Body of pancreas (tissue), 4 donors: ENCODE measurements at regions not wholly inside any gene's neighbourhood (a gene's known extent, or its start where the extent isn't known, plus 50 kb on each side); places are given as distances from the start of the nearest gene placed in this dataset.

Experiments used
- CTCF ChIP-seq, 7 experiments: fragments of 450-650 bp in 4 of 7; fragments of 200-600 bp in 3 of 7; sonication (generic) in 3 of 7; IDR thresholded peaks; one replicate each; pipeline ENCODE4 v1.5.1; 2016 to 2019; ENCODE audit warnings: antibody characterized with exemption in 7 of 7
- POLR2A ChIP-seq, 3 donors: fragments of 450-650 bp; IDR thresholded peaks; one replicate each; pipeline ENCODE4 v1.6.1; 2016; ENCODE audit warnings: antibody characterized with exemption in 3 of 3, mild to moderate bottlenecking in 2 of 3

DNA sequence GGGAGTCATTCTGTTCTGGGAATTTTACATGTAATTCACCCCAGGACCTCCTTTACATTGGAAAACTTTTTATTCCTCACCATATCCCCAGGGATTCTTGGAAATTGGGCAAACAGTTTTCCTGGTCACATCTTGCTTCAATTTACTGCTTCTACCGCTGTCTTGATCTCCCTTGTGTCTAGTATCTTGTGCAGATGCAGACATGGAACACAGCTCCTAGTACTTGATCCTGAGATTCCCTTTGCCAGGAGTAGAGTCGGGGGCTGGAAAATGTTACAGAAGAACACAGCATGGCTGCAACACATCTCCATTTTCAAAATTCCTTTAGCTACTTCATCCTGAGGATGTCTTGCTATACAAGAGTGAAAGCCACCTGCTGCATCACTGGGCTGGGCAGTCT lies 472.8 kb downstream of the PLCL1 start:
- TF ChIP-seq CTCF (IDR thresholded peaks at IDR 0.05) (no peak), POLR2A (IDR thresholded peaks at IDR 0.05) (no peak)
